ENCODE measurements at regions not wholly inside any gene's neighbourhood (a gene's known extent, or its start where the extent isn't known, plus 50 kb on each side); places are given as distances from the start of the nearest gene placed in this dataset.

GRCh38 chr1:42085596-42085995 is 67.6 kb upstream of the GUCA2B start:
- no peak for TF ChIP-seq ISL1 (CRISPR knock-in tag; IDR thresholded peaks at IDR 0.05)
- no peak for TF ChIP-seq TOX (CRISPR knock-in tag; IDR thresholded peaks at IDR 0.05; ENCODE audit: borderline replicate concordance)
- no peak for TF ChIP-seq ARNTL (CRISPR knock-in tag; IDR thresholded peaks at IDR 0.05; ENCODE audit: borderline replicate concordance, low read depth)
- TF ChIP-seq GLIS3 (CRISPR knock-in tag; IDR thresholded peaks at IDR 0.05): no peak
- no peak for TF ChIP-seq PATZ1 (CRISPR knock-in tag; IDR thresholded peaks at IDR 0.05; ENCODE audit: borderline replicate concordance)

Measured in SK-N-SH treated with all-trans-retinoic acid at 6 μM for 48 hours (cell line).